ENCODE measurements at regions not wholly inside any gene's neighbourhood (a gene's known extent, or its start where the extent isn't known, plus 50 kb on each side); places are given as distances from the start of the nearest gene placed in this dataset.

DNA sequence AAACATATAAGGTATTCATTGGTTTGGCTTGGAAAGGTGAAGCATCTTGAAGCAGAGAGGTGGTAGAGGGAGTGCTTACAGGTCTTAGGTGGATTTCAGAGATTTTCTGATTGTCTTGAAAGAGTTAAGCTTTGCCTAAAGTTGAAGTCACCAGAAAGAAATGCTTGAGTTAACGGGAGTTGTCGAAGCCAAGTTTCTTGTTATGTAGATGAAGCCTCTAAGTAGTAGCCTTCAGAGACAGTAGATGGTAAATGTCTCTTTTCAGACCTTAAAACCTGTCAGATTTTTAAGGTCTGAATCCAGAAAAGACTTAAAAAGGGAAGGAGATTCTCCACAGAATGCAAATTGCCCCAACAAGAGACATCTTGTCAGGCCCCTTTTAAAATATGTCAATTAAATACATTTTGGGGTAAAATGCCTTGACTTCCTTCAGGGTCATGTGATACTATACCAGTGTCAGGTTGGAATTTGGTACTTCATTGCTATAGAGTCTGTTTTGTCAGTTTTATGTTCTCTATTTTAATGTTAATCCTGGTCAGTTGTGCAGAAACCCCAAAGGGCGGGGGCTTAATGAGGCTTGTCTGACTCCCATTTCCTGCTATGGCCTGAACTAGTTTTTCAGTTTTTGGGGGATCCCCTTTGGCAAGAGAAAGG is 81.0 kb downstream of the PCDH18 start:
- H3K27me3 Mint-ChIP-seq = no peaks in the 10 kb centered on the region
- CTCF ChIA-PET = no interaction called here
- no peak overlapping the region for H3K27ac ChIP-seq (ENCODE audit: low read length in 2 of 2)
- no peaks in the 10 kb centered on the region for H3K4me1 Mint-ChIP-seq
- H3K9ac ChIP-seq (ENCODE audit: low read length) = no peak overlapping the region
- peaks cover 0 to 4% (median 0%) of the 10 kb centered on the region in 3 donors for H3K9me3 ChIP-seq (ENCODE audit: control extremely low read depth in 1 of 3, control insufficient read depth in 2 of 3, insufficient read depth in 1 of 3, low read length in 2 of 3)
- H3K4me2 ChIP-seq (replicated peaks; ENCODE audit: low read depth, low read length, poor library complexity, severe bottlenecking) = no peak overlapping the region
- ATAC-seq (ENCODE audit: low read depth) = no peak
- TF ChIP-seq EZH2 (IDR thresholded peaks at IDR 0.05; ENCODE audit: borderline replicate concordance, insufficient read depth, low read depth, low read length, poor library complexity, severe bottlenecking) = no peak
- TF ChIP-seq, protein P1, sequence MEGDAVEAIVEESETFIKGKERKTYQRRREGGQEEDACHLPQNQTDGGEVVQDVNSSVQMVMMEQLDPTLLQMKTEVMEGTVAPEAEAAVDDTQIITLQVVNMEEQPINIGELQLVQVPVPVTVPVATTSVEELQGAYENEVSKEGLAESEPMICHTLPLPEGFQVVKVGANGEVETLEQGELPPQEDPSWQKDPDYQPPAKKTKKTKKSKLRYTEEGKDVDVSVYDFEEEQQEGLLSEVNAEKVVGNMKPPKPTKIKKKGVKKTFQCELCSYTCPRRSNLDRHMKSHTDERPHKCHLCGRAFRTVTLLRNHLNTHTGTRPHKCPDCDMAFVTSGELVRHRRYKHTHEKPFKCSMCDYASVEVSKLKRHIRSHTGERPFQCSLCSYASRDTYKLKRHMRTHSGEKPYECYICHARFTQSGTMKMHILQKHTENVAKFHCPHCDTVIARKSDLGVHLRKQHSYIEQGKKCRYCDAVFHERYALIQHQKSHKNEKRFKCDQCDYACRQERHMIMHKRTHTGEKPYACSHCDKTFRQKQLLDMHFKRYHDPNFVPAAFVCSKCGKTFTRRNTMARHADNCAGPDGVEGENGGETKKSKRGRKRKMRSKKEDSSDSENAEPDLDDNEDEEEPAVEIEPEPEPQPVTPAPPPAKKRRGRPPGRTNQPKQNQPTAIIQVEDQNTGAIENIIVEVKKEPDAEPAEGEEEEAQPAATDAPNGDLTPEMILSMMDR (IDR thresholded peaks at IDR 0.05) = no peak
- no peaks in the 10 kb centered on the region for H3K4me1 ChIP-seq (ENCODE audit: control insufficient read depth in 2 of 2, insufficient read depth in 2 of 2, low read length in 2 of 2)
- no peaks in the 10 kb centered on the region for H3K27me3 ChIP-seq (replicated peaks in 1 of 4; ENCODE audit: control extremely low read depth in 1 of 4, control insufficient read depth in 3 of 4, insufficient read depth in 4 of 4, low read length in 3 of 4)
- H3K79me2 ChIP-seq (ENCODE audit: control insufficient read depth, insufficient read depth, low read length) = no peaks in the 10 kb centered on the region
- H3K4me3 ChIP-seq (ENCODE audit: control extremely low read depth in 1 of 5, extremely low read depth in 1 of 5, insufficient read depth in 1 of 5, low read depth in 2 of 5, low read length in 4 of 5) = no peak overlapping the region
- no peaks in the 10 kb centered on the region for H4K20me1 ChIP-seq (ENCODE audit: control insufficient read depth, insufficient read depth, low read length, poor library complexity, severe bottlenecking)
- H3K4me3 Mint-ChIP-seq = no peak overlapping the region
- no peaks in the 10 kb centered on the region for H3K36me3 ChIP-seq (replicated peaks in 1 of 2; ENCODE audit: control extremely low read depth in 1 of 2, control insufficient read depth in 1 of 2, extremely low read depth in 1 of 2, insufficient read depth in 2 of 2, low read length in 1 of 2)
- H3K9me3 Mint-ChIP-seq (ENCODE audit: insufficient read depth) = peaks cover 2% of the 10 kb centered on the region
- no peak overlapping the region for H2AFZ ChIP-seq (ENCODE audit: insufficient read depth, low read depth, low read length, poor library complexity, severe bottlenecking)
- no peak for DNase-seq
- H3K27ac Mint-ChIP-seq = no peak overlapping the region
- intact Hi-C loops (cut with micrococcal nuclease) = no loop called here
- 57% methylated on average over 2 of the region's 3 CpGs for WGBS (ENCODE audit: insufficient coverage)
- POLR2A ChIA-PET = no interaction called here

DNA sequence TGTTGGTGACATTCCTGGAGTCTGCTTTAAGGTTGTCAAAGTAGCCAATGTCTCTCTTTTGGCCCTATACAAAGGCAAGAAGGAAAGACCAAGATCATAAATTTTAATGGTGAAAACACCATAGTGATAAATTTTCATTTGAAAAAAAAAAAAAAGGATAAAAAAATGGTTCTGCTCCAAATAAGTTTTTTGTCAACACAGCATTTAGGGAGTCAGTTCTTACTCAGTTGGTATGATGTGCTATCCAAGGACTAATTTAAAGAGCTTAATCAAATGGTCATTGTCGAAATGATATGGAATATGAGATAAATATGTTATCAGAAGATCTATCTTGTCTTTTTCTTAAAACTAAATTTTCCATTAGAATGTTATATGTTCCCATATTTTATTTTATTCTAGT is 83.9 kb downstream of the PCDH18 start:
- Histone ChIP-seq H3K27ac (ENCODE audit: low read length in 2 of 2) (no peak overlapping the region), H3K36me3 (replicated peaks in 1 of 2; ENCODE audit: control extremely low read depth in 1 of 2, control insufficient read depth in 1 of 2, extremely low read depth in 1 of 2, insufficient read depth in 2 of 2, low read length in 1 of 2) (no peaks in the 10 kb centered on the region), H3K4me3 (ENCODE audit: control extremely low read depth in 1 of 5, extremely low read depth in 1 of 5, insufficient read depth in 1 of 5, low read depth in 2 of 5, low read length in 4 of 5) (no peak overlapping the region), H2AFZ (ENCODE audit: insufficient read depth, low read depth, low read length, poor library complexity, severe bottlenecking) (no peak overlapping the region), H3K9ac (ENCODE audit: low read length) (no peak overlapping the region), H4K20me1 (ENCODE audit: control insufficient read depth, insufficient read depth, low read length, poor library complexity, severe bottlenecking) (no peaks in the 10 kb centered on the region), H3K27me3 (replicated peaks in 1 of 4; ENCODE audit: control extremely low read depth in 1 of 4, control insufficient read depth in 3 of 4, insufficient read depth in 4 of 4, low read length in 3 of 4) (no peaks in the 10 kb centered on the region), H3K9me3 (ENCODE audit: control extremely low read depth in 1 of 3, control insufficient read depth in 2 of 3, insufficient read depth in 1 of 3, low read length in 2 of 3) (peaks cover 0 to 3% (median 0%) of the 10 kb centered on the region in 3 donors), H3K4me2 (replicated peaks; ENCODE audit: low read depth, low read length, poor library complexity, severe bottlenecking) (no peak overlapping the region), H3K79me2 (ENCODE audit: control insufficient read depth, insufficient read depth, low read length) (no peaks in the 10 kb centered on the region), H3K4me1 (ENCODE audit: control insufficient read depth in 2 of 2, insufficient read depth in 2 of 2, low read length in 2 of 2) (no peaks in the 10 kb centered on the region)
- WGBS (ENCODE audit: insufficient coverage) = no CpG with 5 or more reads among the region's 1 CpG
- Mint-ChIP-seq H3K27ac (no peak overlapping the region), H3K9me3 (ENCODE audit: insufficient read depth) (peaks cover 3% of the 10 kb centered on the region), H3K4me1 (no peaks in the 10 kb centered on the region), H3K4me3 (no peak overlapping the region), H3K27me3 (no peaks in the 10 kb centered on the region)
- DNase-seq (no peak), ATAC-seq (ENCODE audit: low read depth) (no peak)
- ChIA-PET CTCF (no interaction called here), POLR2A (no interaction called here)
- intact Hi-C loops (cut with micrococcal nuclease) = no loop called here
- TF ChIP-seq EZH2 (IDR thresholded peaks at IDR 0.05; ENCODE audit: borderline replicate concordance, insufficient read depth, low read depth, low read length, poor library complexity, severe bottlenecking) = no peak
- TF ChIP-seq, protein P1 (IDR thresholded peaks at IDR 0.05) = no peak
